Endothelial cell of umbilical vein (primary cell): ENCODE measurements at regions not wholly inside any gene's neighbourhood (a gene's known extent, or its start where the extent isn't known, plus 50 kb on each side); places are given as distances from the start of the nearest gene placed in this dataset.

Experiments
- BruUV-seq: library from RNA; stranded (reverse); fragments of 400-500 nt; replicated peaks from 2 replicates; lab custom pipeline; 2021; lab: Mats Ljungman, UMichigan
- CTCF ChIA-PET: fragments of 300-600, 350-600 bp; sonication (Branson Sonifier 250); formaldehyde crosslinking; loops from one replicate; lab custom pipeline; 2021; ENCODE audit warnings: antibody characterized with exemption, inconsistent platforms; lab: Charles Lee
- POLR2A ChIA-PET: fragments of 300-600, 350-600 bp; sonication (Branson Sonifier 250); formaldehyde crosslinking; loops from one replicate; lab custom pipeline; 2021; ENCODE audit warnings: antibody characterized with exemption, inconsistent platforms; lab: Charles Lee
- DNase-seq: peaks from one replicate; pipeline ENCODE4 v3.0.0-alpha.2; 2011; ENCODE audit warnings: low read depth, low spot score
- FAIRE-seq: peaks from 2 replicates; lab custom pipeline; 2011; peaks lifted over from hg19 to GRCh38; lab: Jason Lieb, UNC
- H2AFZ ChIP-seq: 2 replicates; pipeline ENCODE4 v1.6.0; 2012; ENCODE audit warnings: low read depth, low read length, control low read depth, inconsistent platforms
- H3K27ac ChIP-seq: 2 replicates; pipeline ENCODE4 v1.5.1; 2011; ENCODE audit warnings: low read depth, mild to moderate bottlenecking, control low read depth, low read length, moderate library complexity; ENCODE audit not compliant: insufficient read depth
- H3K27me3 ChIP-seq, 2 experiments: 2 replicates each; pipeline versions ENCODE4 v1.6.0 to v1.6.1; 2011; ENCODE audit warnings: low read length in 2 of 2, mixed read lengths in 1 of 2; ENCODE audit not compliant: control insufficient read depth in 2 of 2, insufficient read depth in 2 of 2
- H3K36me3 ChIP-seq, 2 experiments: 2 replicates in 1 of 2; 3 replicates in 1 of 2; pipeline ENCODE4 v1.5.1; 2011; ENCODE audit warnings: low read length in 2 of 2, mild to moderate bottlenecking in 1 of 2, moderate library complexity in 1 of 2; ENCODE audit not compliant: control insufficient read depth in 2 of 2, insufficient read depth in 2 of 2; ENCODE audit errors: extremely low read depth in 1 of 2
- H3K4me1 ChIP-seq: 3 replicates; pipeline ENCODE4 v1.5.1; 2011; ENCODE audit warnings: mild to moderate bottlenecking, low read length; ENCODE audit not compliant: control insufficient read depth, insufficient read depth; ENCODE audit errors: extremely low read depth
- H3K4me2 ChIP-seq: 2 replicates; pipeline ENCODE4 v1.6.1; 2011; ENCODE audit warnings: low read length, control low read depth, mixed read lengths; ENCODE audit not compliant: insufficient read depth
- H3K4me3 ChIP-seq, 3 experiments: fragments of 200-600 bp in 1 of 3; sonication (generic), shearing (Covaris generic) in 1 of 3; replicated peaks in 1 of 3; 2 replicates each; pipeline ENCODE4 v1.5.1; 2011 to 2016; ENCODE audit warnings: control low read depth in 3 of 3, low read length in 3 of 3, mild to moderate bottlenecking in 2 of 3, inconsistent platforms in 1 of 3, low read depth in 1 of 3, moderate library complexity in 1 of 3; ENCODE audit not compliant: insufficient read depth in 1 of 3
- H3K79me2 ChIP-seq: 2 replicates; pipeline ENCODE4 v1.6.0; 2012; ENCODE audit warnings: low read length, inconsistent platforms; ENCODE audit not compliant: control insufficient read depth, insufficient read depth
- H3K9ac ChIP-seq: replicated peaks from 2 replicates; pipeline ENCODE3; 2011; ENCODE audit warnings: low read length, control low read depth; ENCODE audit not compliant: insufficient read depth; ENCODE audit errors: extremely low read depth
- H3K9me1 ChIP-seq: replicated peaks from 3 replicates; pipeline ENCODE4 v1.6.0; 2011; ENCODE audit warnings: mild to moderate bottlenecking, low read length; ENCODE audit not compliant: control insufficient read depth, insufficient read depth; ENCODE audit errors: extremely low read depth
- H3K9me3 ChIP-seq: replicated peaks from 2 replicates; pipeline ENCODE4 v1.5.1; 2012; ENCODE audit warnings: low read length, inconsistent platforms; ENCODE audit not compliant: control insufficient read depth, insufficient read depth
- H4K20me1 ChIP-seq: replicated peaks from 2 replicates; pipeline ENCODE3; 2011; ENCODE audit warnings: mild to moderate bottlenecking, low read length; ENCODE audit not compliant: control insufficient read depth, insufficient read depth; ENCODE audit errors: extremely low read depth
- EZH2 ChIP-seq: IDR thresholded peaks from 2 replicates; pipeline ENCODE4 v1.6.1; 2012; ENCODE audit warnings: borderline replicate concordance, low read depth, mild to moderate bottlenecking, moderate library complexity, low read length, inconsistent platforms; ENCODE audit not compliant: severe bottlenecking
- FOS ChIP-seq: IDR thresholded peaks from 2 replicates; pipeline ENCODE4 v1.6.1; 2011; ENCODE audit warnings: mild to moderate bottlenecking, low read length, moderate library complexity, borderline replicate concordance; ENCODE audit not compliant: insufficient read depth
- GATA2 ChIP-seq: IDR thresholded peaks from 2 replicates; pipeline ENCODE4 v1.7.0; 2011; ENCODE audit warnings: low read depth, mild to moderate bottlenecking, moderate library complexity, mixed read lengths, low read length; ENCODE audit not compliant: insufficient read length, insufficient read depth
- JUN ChIP-seq: IDR thresholded peaks from 2 replicates; pipeline ENCODE4 v1.6.1; 2011; ENCODE audit warnings: borderline replicate concordance, low read depth; ENCODE audit not compliant: insufficient read length, insufficient read depth
- MYC ChIP-seq: IDR thresholded peaks from one replicate; pipeline ENCODE4 v1.6.1; 2011; ENCODE audit warnings: mild to moderate bottlenecking, low read depth, low read length
- POLR2A ChIP-seq: IDR thresholded peaks from 2 replicates; pipeline ENCODE4 v1.6.1; 2012; ENCODE audit warnings: low read depth, mild to moderate bottlenecking, control low read depth, low read length
- POLR2AphosphoS5 ChIP-seq: IDR thresholded peaks from 2 replicates; pipeline ENCODE4 v1.6.1; 2012; ENCODE audit warnings: low read depth, mild to moderate bottlenecking, control low read depth, low read length, moderate library complexity; ENCODE audit not compliant: insufficient read depth
- dilution Hi-C: fragments of 300-500 bp; cut with MboI; formaldehyde crosslinking; loops from one replicate; pipeline ENCODE4 v1.15.0; 2019; ENCODE audit warnings: low sequenced_read_pairs; ENCODE audit not compliant: extremely low pct_ligation_motif_present
- intact Hi-C: fragments of 100-400 bp; cut with micrococcal nuclease; formaldehyde crosslinking; loops from one replicate; pipeline ENCODE4 v1.10.0; 2022
- TF ChIP-seq, protein P1 (sequence below), 2 donors: IDR thresholded peaks; 1 replicate in 1 of 2; 2 replicates in 1 of 2; pipeline ENCODE4 v1.5.1; 2011; ENCODE audit warnings: low read length in 2 of 2, mild to moderate bottlenecking in 2 of 2, moderate library complexity in 2 of 2, control low read depth in 1 of 2, inconsistent platforms in 1 of 2, low read depth in 1 of 2; ENCODE audit not compliant: insufficient read depth in 1 of 2; ENCODE audit errors: extremely low read depth in 1 of 2
- TF ChIP-seq, protein P2 (sequence below): IDR thresholded peaks from 2 replicates; pipeline ENCODE4 v1.6.1; 2011; ENCODE audit not compliant: insufficient read depth, insufficient read length

DNA sequence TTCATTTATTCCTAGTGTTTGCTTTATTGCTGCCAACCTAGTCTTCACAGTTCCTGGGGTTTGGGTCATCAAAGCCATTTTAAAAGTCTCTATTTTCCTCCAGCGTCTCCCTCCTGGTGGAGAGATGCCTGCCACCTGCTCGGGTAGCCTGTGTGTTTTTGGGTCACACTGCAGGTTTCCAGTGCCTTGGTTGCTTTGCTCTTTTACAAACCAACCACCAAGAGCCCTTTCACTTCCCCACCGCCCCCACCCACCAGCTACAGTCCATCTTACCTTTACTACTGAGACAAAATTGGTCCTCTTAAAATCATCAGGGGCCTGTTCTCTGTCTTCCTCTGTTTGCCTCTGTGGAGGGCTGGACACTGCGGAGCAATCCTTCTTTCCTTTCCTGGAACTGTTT, 280.5 kb upstream of the GATB start:
- no peaks in the 10 kb centered on the region for H3K36me3 ChIP-seq
- no peak overlapping the region for H3K4me2 ChIP-seq
- BruUV-seq, result no TSS peak
- TF ChIP-seq, protein P1, sequence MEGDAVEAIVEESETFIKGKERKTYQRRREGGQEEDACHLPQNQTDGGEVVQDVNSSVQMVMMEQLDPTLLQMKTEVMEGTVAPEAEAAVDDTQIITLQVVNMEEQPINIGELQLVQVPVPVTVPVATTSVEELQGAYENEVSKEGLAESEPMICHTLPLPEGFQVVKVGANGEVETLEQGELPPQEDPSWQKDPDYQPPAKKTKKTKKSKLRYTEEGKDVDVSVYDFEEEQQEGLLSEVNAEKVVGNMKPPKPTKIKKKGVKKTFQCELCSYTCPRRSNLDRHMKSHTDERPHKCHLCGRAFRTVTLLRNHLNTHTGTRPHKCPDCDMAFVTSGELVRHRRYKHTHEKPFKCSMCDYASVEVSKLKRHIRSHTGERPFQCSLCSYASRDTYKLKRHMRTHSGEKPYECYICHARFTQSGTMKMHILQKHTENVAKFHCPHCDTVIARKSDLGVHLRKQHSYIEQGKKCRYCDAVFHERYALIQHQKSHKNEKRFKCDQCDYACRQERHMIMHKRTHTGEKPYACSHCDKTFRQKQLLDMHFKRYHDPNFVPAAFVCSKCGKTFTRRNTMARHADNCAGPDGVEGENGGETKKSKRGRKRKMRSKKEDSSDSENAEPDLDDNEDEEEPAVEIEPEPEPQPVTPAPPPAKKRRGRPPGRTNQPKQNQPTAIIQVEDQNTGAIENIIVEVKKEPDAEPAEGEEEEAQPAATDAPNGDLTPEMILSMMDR (IDR thresholded peaks at IDR 0.05; ENCODE audit: extremely low read depth in 1 of 2, insufficient read depth in 1 of 2, low read depth in 1 of 2, low read length in 2 of 2), result no peak
- no peak for TF ChIP-seq MYC
- no peak for TF ChIP-seq GATA2
- no peak for TF ChIP-seq POLR2AphosphoS5
- TF ChIP-seq FOS, result no peak
- no peak for TF ChIP-seq POLR2A
- no peak for TF ChIP-seq EZH2
- TF ChIP-seq, protein P2, sequence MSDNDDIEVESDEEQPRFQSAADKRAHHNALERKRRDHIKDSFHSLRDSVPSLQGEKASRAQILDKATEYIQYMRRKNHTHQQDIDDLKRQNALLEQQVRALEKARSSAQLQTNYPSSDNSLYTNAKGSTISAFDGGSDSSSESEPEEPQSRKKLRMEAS, result no peak
- TF ChIP-seq JUN, result no peak
- H3K4me3 ChIP-seq, result no peak overlapping the region
- dilution Hi-C loops (no loop called here), intact Hi-C loops (no loop called here)
- no peaks in the 10 kb centered on the region for H3K4me1 ChIP-seq
- DNase-seq (no peak), FAIRE-seq (no peak)
- no peaks in the 10 kb centered on the region for H3K79me2 ChIP-seq
- H2AFZ ChIP-seq, result no peak overlapping the region
- no peaks in the 10 kb centered on the region for H3K9me1 ChIP-seq
- POLR2A ChIA-PET, result no interaction called here
- no peak overlapping the region for H3K9ac ChIP-seq
- no peak overlapping the region for H3K27ac ChIP-seq
- no peaks in the 10 kb centered on the region for H4K20me1 ChIP-seq
- CTCF ChIA-PET, result interaction anchor here (0.8 kb wide), 1 partner anchor 356 kb away, joined by 3 read pairs; no protein-coding TSS in a partner anchor
- H3K9me3 ChIP-seq, result no peaks in the 10 kb centered on the region
- H3K27me3 ChIP-seq, result peaks cover 4 to 14% of the 10 kb centered on the region in 2 experiments
